IPS-15b (cell line): ENCODE measurements at regions not wholly inside any gene's neighbourhood (a gene's known extent, or its start where the extent isn't known, plus 50 kb on each side); places are given as distances from the start of the nearest gene placed in this dataset.

Experiments used
- H3K27me3 ChIP-seq: one replicate; pipeline ENCODE4 v1.6.1; 2013; ENCODE audit warnings: low read length; ENCODE audit not compliant: control insufficient read depth, insufficient read depth
- H3K36me3 ChIP-seq: one replicate; pipeline ENCODE4 v1.6.1; 2013; ENCODE audit warnings: low read length; ENCODE audit not compliant: control insufficient read depth, insufficient read depth
- H3K4me1 ChIP-seq: one replicate; pipeline ENCODE4 v1.6.1; 2013; ENCODE audit warnings: mild to moderate bottlenecking, low read length; ENCODE audit not compliant: control insufficient read depth, insufficient read depth
- H3K4me3 ChIP-seq: one replicate; pipeline ENCODE4 v1.5.1; 2013; ENCODE audit warnings: low read depth, low read length
- H3K9ac ChIP-seq: one replicate; pipeline ENCODE4 v1.6.1; 2013; ENCODE audit warnings: low read depth, mild to moderate bottlenecking, low read length
- H3K9me3 ChIP-seq: one replicate; pipeline ENCODE4 v1.6.1; 2013; ENCODE audit warnings: mild to moderate bottlenecking, low read length; ENCODE audit not compliant: control insufficient read depth, insufficient read depth

DNA sequence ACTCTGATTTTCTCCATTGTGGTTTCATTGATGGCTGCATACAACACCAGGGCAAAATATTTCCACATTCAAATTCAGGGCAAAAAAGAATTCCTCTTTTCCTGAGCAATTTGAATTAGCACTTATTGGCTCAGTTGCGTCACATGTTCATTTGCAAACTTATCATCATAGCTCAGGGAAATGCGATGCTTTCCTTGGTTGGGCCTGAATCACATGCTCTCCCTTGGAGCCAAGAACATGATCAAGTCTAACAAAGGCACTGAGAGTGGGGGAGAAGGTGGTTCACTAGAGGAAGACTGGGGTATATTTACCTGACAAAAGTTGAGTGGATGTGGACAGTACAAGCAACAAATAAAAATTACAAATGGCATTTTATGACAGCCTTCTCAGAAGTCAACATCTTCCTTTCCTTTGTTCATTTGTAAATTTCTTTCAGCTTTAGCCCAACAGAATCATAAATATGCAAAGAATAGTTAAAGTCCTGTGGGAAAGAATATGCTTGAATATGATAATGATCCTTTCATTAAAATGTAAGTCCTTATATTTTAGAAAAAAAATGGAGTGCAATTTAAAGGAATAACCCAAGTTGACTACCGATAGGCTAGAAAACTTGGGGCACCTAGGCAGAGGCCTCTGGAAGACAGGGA is 277.2 kb downstream of the NEDD1 start:
- Histone ChIP-seq H3K9ac (no peak overlapping the region), H3K4me3 (no peak overlapping the region), H3K27me3 (no peaks in the 10 kb centered on the region), H3K9me3 (no peaks in the 10 kb centered on the region), H3K36me3 (no peaks in the 10 kb centered on the region), H3K4me1 (peaks cover 18% of the 10 kb centered on the region)

DNA sequence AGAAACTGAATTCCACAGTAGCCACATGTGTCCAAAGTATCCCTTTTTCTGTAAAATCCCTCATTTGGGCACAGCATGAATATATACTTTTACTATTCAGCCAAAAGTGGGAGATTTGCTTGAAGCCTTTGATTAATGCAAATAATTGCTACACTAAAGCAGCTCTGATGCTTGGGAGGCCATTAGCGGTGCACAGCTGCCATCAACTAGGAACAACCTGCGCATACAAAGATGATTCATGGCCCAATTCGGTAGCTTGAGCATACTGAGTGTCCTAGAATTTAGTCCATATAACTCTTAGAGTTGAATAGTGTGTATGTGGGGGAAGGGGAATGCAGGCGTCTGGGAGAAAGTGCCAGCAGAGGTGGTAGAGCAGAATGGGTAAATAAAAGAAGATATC is 277.0 kb upstream of the RMST start:
- H3K36me3 ChIP-seq, result no peaks in the 10 kb centered on the region

GRCh38 chr12:97194546-97194945 is 268.1 kb upstream of the RMST start:
- no peaks in the 10 kb centered on the region for H3K27me3 ChIP-seq
- H3K9ac ChIP-seq, result no peak overlapping the region
- no peak overlapping the region for H3K4me3 ChIP-seq
- H3K9me3 ChIP-seq, result peaks cover 30% of the 10 kb centered on the region
- peaks cover 3% of the 10 kb centered on the region for H3K4me1 ChIP-seq
- no peaks in the 10 kb centered on the region for H3K36me3 ChIP-seq

More for the DNA sequence above, 277.0 kb upstream of the RMST start:
- Histone ChIP-seq H3K27me3 (no peaks in the 10 kb centered on the region), H3K9ac (no peak overlapping the region), H3K9me3 (no peaks in the 10 kb centered on the region), H3K4me1 (peaks cover 20% of the 10 kb centered on the region), H3K4me3 (no peak overlapping the region)

GRCh38 chr12:97200181-97200580 is 262.4 kb upstream of the RMST start:
- Histone ChIP-seq H3K4me3 (no peak overlapping the region), H3K4me1 (peaks cover 3% of the 10 kb centered on the region), H3K9ac (no peak overlapping the region), H3K9me3 (peaks cover 8% of the 10 kb centered on the region), H3K27me3 (no peaks in the 10 kb centered on the region), H3K36me3 (no peaks in the 10 kb centered on the region)

DNA sequence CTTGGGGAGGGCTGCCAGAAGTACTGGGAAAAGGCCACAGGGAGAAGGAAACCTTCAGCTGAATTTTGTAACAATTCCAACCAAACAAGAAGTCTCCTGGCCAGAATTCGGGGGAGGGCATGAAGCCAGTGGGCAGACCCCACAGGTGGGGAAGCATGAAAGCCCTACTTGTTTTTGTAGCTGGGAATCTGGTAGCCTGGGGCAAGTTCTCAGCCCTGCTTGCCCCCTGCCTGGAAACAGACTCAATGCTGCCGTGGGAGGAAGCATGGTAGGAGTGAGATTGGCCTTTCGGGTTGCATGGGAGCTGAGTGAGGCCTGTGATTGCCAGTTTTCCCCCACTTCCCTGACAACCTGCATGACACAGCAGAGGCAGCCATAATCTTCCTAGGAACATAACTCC is 259.2 kb upstream of the RMST start:
- H3K9ac ChIP-seq, result no peak overlapping the region
- no peak overlapping the region for H3K4me3 ChIP-seq
- no peaks in the 10 kb centered on the region for H3K36me3 ChIP-seq
- H3K9me3 ChIP-seq, result no peaks in the 10 kb centered on the region
- no peaks in the 10 kb centered on the region for H3K27me3 ChIP-seq
- peaks cover 3% of the 10 kb centered on the region for H3K4me1 ChIP-seq

DNA sequence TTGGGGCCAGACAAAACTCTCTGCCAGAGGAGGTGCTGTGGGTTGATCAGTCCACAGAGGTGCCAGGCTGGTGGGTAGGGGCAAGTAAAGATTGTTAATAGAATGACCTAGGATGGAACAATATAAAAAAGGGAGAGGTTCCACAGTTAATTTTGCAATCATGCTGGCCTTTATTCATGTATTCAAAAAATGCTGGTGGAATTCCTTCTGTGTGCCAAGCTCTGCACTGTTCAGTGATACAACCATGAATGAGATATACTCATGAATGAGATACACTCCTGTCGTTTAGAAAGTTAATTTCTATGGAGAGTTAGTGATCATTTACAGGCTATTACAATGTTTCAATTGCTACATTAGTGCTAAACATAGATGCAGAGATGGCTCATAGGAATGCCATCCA is 252.6 kb upstream of the RMST start:
- Histone ChIP-seq H3K9me3 (no peaks in the 10 kb centered on the region), H3K27me3 (no peaks in the 10 kb centered on the region), H3K36me3 (no peaks in the 10 kb centered on the region), H3K4me3 (no peak overlapping the region), H3K4me1 (no peaks in the 10 kb centered on the region), H3K9ac (no peak overlapping the region)

DNA sequence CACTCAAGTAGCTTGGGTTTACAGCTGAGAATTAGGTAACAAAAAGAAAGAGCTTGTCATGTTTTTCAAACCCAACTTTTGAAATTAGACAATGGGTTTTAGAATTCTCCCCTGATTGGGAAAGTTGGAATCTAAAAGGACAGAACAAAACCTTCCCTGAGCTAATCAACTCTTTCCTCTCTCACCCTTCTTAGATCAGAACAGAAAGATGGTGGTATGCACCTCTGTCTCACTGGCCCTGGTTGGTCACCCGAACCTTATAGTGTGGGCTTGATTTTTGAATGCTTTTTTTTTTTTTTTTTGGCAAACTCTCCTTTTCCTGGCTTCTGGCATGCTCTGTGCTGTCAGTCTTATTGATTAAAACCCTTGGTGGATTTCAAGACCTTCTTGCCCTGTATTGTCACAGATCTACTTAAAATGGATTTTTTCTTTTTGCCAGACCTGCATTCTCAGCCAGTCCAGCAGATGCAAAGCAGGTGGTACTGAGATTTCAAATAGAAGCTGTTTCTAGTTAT is 251.1 kb upstream of the RMST start:
- Histone ChIP-seq H3K27me3 (no peaks in the 10 kb centered on the region), H3K4me3 (no peak overlapping the region), H3K36me3 (no peaks in the 10 kb centered on the region), H3K9me3 (no peaks in the 10 kb centered on the region), H3K4me1 (no peaks in the 10 kb centered on the region), H3K9ac (no peak overlapping the region)

DNA sequence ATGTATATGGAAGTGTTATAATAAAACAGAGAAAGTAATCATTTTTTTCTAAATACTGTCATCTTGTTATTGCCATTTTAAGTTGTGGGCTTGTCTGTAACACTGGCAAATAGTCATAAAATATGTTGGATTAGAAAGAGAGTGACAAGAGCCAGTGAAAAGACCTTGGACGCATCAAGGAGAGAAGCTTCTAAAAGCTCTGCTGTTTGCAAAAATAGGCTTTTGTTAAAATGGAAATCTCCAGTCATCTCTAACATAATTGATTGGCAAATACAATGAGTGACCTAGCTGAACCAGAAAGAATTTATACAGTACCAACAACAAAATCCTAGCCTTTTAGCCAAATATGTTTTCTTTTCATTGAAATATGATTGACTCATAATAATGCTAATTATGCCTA is 245.8 kb upstream of the RMST start:
- Histone ChIP-seq H3K9ac (no peak overlapping the region), H3K27me3 (no peaks in the 10 kb centered on the region), H3K4me3 (no peak overlapping the region), H3K9me3 (no peaks in the 10 kb centered on the region), H3K36me3 (no peaks in the 10 kb centered on the region), H3K4me1 (peaks cover 4% of the 10 kb centered on the region)

DNA sequence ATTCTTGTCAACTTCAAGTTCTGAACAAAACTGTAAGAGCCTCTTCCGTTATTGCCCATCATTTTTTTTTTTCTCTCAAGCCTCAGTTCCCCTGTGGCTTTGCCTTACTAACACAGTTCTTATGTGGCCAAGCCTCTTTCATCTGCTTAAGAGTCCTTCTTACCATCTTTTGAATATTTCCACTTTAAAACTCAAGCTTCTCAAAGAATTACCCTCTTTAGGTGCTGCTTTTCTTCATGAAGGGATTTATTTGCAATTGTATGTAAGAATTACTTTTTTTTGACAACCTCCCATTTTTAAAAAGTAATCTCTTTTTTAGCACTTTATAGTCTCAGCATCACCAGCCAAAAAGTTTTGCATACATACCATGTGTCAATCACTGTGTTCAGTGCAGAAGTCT is 240.2 kb upstream of the RMST start:
- H3K27me3 ChIP-seq, result no peaks in the 10 kb centered on the region
- no peak overlapping the region for H3K9ac ChIP-seq
- no peaks in the 10 kb centered on the region for H3K9me3 ChIP-seq
- H3K36me3 ChIP-seq, result no peaks in the 10 kb centered on the region
- no peaks in the 10 kb centered on the region for H3K4me1 ChIP-seq
- no peak overlapping the region for H3K4me3 ChIP-seq

GRCh38 chr12:97223419-97223818 is 239.2 kb upstream of the RMST start:
- no peaks in the 10 kb centered on the region for H3K9me3 ChIP-seq
- H3K4me1 ChIP-seq, result no peaks in the 10 kb centered on the region
- no peak overlapping the region for H3K4me3 ChIP-seq
- no peaks in the 10 kb centered on the region for H3K27me3 ChIP-seq
- H3K36me3 ChIP-seq, result no peaks in the 10 kb centered on the region
- no peak overlapping the region for H3K9ac ChIP-seq

GRCh38 chr12:97229004-97229403 is 233.6 kb upstream of the RMST start:
- Histone ChIP-seq H3K9me3 (no peaks in the 10 kb centered on the region), H3K36me3 (no peaks in the 10 kb centered on the region), H3K4me3 (no peak overlapping the region), H3K4me1 (no peaks in the 10 kb centered on the region), H3K9ac (no peak overlapping the region), H3K27me3 (no peaks in the 10 kb centered on the region)

GRCh38 chr12:97235102-97235501 is 227.5 kb upstream of the RMST start:
- Histone ChIP-seq H3K36me3 (no peaks in the 10 kb centered on the region), H3K27me3 (no peaks in the 10 kb centered on the region), H3K4me3 (no peak overlapping the region)

More at GRCh38 chr12:97235102-97235501, 227.5 kb upstream of the RMST start:
- Histone ChIP-seq H3K9ac (no peak overlapping the region), H3K9me3 (no peaks in the 10 kb centered on the region), H3K4me1 (peaks cover 2% of the 10 kb centered on the region)
